Endothelial cell (in vitro differentiated cells): ENCODE measurements at regions not wholly inside any gene's neighbourhood (a gene's known extent, or its start where the extent isn't known, plus 50 kb on each side); places are given as distances from the start of the nearest gene placed in this dataset.

Experiments
- DNase-seq: peaks from one replicate; pipeline ENCODE4 v3.0.0; 2021; ENCODE audit warnings: low spot score
- H3K27ac Mint-ChIP-seq: one replicate; pipeline ENCODE4 v1.8.0; 2021; ENCODE audit warnings: mixed read lengths, inconsistent platforms; ENCODE audit not compliant: unreplicated experiment
- H3K27me3 Mint-ChIP-seq: one replicate; pipeline ENCODE4 v1.8.0; 2021; ENCODE audit warnings: mild to moderate bottlenecking, moderate library complexity, mixed read lengths, inconsistent platforms; ENCODE audit not compliant: unreplicated experiment
- H3K36me3 Mint-ChIP-seq: one replicate; pipeline ENCODE4 v1.8.0; 2021; ENCODE audit warnings: mild to moderate bottlenecking, low read depth, mixed read lengths, inconsistent platforms; ENCODE audit not compliant: unreplicated experiment
- H3K4me1 Mint-ChIP-seq: one replicate; pipeline ENCODE4 v1.8.0; 2021; ENCODE audit warnings: mild to moderate bottlenecking, mixed read lengths, inconsistent platforms; ENCODE audit not compliant: unreplicated experiment
- H3K4me3 Mint-ChIP-seq: one replicate; pipeline ENCODE4 v1.8.0; 2021; ENCODE audit warnings: mild to moderate bottlenecking, mixed read lengths, inconsistent platforms; ENCODE audit not compliant: unreplicated experiment
- H3K9me3 Mint-ChIP-seq: one replicate; pipeline ENCODE4 v1.8.0; 2021; ENCODE audit warnings: mixed read lengths, inconsistent platforms; ENCODE audit not compliant: unreplicated experiment
- TF ChIP-seq, protein P1 (sequence below): fragments of 200-600 bp; sonication (generic); IDR thresholded peaks from one replicate; pipeline ENCODE4 v1.5.0; 2021; ENCODE audit warnings: antibody characterized with exemption; ENCODE audit not compliant: unreplicated experiment

DNA sequence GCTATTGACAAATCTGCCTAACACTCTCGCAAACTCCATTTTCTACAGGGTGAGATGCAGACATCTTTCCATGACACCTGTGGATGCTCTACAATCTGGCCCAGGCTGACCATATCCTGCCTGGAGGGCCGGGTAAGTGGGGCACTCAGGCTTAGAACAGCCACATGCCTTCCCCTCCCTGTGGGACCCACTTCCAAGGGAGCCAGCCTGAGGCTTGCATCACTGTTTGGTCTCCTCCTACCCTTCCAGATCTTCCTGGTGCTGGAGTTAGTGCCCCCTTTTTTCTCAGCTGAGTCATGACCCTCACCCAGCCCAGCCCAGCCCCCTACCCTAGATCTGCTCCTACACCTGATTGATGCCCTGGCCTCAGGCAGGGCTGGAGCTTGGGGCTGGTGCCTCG lies 62.0 kb upstream of the KCNK12 start:
- no peaks in the 10 kb centered on the region for H3K9me3 Mint-ChIP-seq

DNA sequence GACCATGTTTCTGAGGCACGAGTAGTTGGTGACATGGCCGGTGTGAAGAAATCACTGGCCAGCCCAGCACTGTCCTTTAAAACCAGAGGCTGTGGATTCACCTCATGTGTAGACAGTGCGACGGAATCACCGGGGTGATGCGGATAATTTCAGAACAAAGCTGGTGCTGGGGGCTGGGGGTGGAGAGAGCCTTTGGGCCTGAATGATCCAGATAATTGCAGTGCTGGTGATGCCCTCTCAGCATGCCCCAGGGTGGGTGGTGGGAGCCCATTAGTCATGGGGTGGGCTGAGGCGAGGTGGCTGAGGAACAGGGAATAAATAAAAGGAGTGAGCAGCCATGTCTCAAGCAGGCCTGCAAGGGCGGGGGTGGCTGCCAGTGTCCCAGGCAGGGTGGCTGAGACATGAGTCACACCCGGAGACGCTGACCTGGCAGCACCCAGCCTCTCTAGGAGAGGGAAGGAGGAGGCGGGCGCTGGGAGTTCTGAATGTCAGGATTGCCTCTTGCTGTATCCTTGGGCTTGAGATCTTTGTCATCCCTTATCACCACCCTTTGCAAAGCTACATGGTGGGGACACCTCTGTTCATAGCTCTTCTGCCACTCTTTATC lies 61.1 kb upstream of the KCNK12 start:
- Mint-ChIP-seq H3K4me1 (peaks cover 4% of the 10 kb centered on the region), H3K9me3 (no peaks in the 10 kb centered on the region), H3K27ac (no peak overlapping the region), H3K4me3 (no peak overlapping the region), H3K36me3 (no peaks in the 10 kb centered on the region), H3K27me3 (peaks cover 8% of the 10 kb centered on the region)
- DNase-seq, result no peak
- TF ChIP-seq, protein P1, sequence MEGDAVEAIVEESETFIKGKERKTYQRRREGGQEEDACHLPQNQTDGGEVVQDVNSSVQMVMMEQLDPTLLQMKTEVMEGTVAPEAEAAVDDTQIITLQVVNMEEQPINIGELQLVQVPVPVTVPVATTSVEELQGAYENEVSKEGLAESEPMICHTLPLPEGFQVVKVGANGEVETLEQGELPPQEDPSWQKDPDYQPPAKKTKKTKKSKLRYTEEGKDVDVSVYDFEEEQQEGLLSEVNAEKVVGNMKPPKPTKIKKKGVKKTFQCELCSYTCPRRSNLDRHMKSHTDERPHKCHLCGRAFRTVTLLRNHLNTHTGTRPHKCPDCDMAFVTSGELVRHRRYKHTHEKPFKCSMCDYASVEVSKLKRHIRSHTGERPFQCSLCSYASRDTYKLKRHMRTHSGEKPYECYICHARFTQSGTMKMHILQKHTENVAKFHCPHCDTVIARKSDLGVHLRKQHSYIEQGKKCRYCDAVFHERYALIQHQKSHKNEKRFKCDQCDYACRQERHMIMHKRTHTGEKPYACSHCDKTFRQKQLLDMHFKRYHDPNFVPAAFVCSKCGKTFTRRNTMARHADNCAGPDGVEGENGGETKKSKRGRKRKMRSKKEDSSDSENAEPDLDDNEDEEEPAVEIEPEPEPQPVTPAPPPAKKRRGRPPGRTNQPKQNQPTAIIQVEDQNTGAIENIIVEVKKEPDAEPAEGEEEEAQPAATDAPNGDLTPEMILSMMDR, result no peak

More for the DNA sequence above, 62.0 kb upstream of the KCNK12 start:
- H3K4me3 Mint-ChIP-seq, result no peak overlapping the region
- no peaks in the 10 kb centered on the region for H3K36me3 Mint-ChIP-seq
- H3K4me1 Mint-ChIP-seq, result peaks cover 4% of the 10 kb centered on the region
- peaks cover 6% of the 10 kb centered on the region for H3K27me3 Mint-ChIP-seq
- no peak for DNase-seq
- TF ChIP-seq, protein P1, result no peak
- H3K27ac Mint-ChIP-seq, result no peak overlapping the region

DNA sequence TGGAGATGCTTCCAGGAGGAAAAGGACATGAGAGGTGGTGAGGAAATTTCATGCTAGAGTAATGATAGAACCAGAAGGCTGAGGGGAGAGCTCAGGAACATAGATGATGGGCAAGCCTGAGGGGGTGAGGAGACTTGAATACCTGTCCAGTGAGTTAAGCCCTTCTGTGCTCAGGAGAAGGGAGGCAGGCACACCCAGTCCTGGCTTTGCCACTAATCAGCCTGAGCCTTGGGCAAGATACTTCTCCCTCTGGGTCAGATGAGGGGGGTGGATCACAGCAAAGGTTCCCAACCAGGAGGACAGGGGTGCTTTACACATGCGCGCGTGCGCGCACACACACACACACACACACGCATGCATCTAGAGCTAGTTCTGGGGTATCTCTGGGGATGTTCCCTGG lies 60.5 kb upstream of the KCNK12 start:
- H3K4me1 Mint-ChIP-seq, result peaks cover 4% of the 10 kb centered on the region
- H3K4me3 Mint-ChIP-seq, result no peak overlapping the region
- DNase-seq, result no peak
- TF ChIP-seq, protein P1, result no peak
- no peak overlapping the region for H3K27ac Mint-ChIP-seq
- H3K27me3 Mint-ChIP-seq, result peaks cover 10% of the 10 kb centered on the region
- no peaks in the 10 kb centered on the region for H3K36me3 Mint-ChIP-seq
- H3K9me3 Mint-ChIP-seq, result no peaks in the 10 kb centered on the region

DNA sequence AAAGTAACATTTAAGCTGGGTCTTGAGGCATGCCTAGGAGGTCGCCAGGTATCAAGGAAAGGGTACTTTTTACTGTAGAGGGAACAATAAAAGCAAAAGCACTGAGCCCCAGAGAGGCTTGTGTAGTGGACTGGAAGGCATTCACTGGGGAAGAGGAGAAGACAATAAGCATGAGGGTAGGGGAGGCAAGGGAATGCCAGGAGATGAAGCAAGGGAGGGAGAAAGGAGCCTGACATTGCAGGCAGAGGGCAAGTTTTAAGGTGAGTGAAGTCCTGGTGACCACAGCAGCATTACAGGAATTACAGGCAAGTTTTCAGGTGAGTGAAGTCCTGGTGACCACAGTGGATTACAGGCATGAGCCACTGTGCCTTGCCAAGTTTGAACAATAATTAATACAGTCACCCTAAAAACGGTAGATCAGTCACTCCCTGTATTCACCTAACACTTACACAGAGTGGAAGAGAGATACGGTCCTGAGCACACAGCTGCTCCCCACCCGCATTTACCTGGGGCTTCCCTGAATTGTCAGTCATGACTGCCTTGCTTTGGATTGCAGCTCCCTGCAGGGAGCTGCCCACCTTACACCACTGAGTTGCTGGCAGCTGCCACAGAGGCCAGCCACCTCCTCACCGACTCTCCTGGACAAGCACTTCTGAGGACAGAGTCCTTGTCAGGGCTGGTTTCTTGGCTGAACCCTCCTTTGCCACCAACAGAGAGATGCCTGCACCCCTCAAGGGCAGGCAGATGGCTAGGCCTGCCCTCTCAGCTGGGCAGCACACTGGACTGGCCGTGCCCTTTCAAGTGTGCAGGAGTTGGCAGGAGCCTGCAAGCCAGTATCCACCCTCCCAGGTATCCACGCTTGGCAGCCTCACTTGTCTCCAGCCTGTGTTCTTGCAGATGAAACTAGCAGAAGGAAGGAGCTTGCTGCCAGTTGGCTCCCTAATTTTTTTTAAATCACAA lies 59.0 kb upstream of the KCNK12 start:
- Mint-ChIP-seq H3K27me3 (peaks cover 10% of the 10 kb centered on the region), H3K27ac (no peak overlapping the region), H3K36me3 (no peaks in the 10 kb centered on the region), H3K4me1 (peaks cover under 1% of the 10 kb centered on the region), H3K9me3 (no peaks in the 10 kb centered on the region), H3K4me3 (no peak overlapping the region)
- no peak for DNase-seq
- TF ChIP-seq, protein P1, result no peak

DNA sequence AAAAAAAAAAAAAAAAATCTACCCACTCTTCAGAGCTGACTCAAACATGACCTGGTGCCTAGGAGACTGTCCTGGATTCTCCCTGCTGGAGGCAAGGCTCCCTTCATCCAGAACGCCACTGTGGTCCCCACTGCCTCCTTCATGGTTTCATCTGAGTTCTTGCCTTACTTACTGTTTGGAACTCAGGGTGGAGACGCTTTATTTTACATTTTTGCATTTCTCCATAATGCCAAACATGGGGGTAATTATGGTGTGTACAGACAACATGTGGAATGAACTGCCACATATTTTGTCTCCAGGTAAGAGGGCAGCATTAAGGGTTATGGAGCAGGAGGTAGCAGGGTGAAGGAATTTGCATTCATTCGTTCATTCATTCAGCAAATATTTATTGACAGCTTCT lies 58.1 kb upstream of the KCNK12 start:
- H3K4me1 Mint-ChIP-seq, result no peaks in the 10 kb centered on the region
- peaks cover 10% of the 10 kb centered on the region for H3K27me3 Mint-ChIP-seq
- no peak overlapping the region for H3K27ac Mint-ChIP-seq
- H3K9me3 Mint-ChIP-seq, result no peaks in the 10 kb centered on the region
- no peak for DNase-seq
- TF ChIP-seq, protein P1, result no peak
- no peak overlapping the region for H3K4me3 Mint-ChIP-seq
- no peaks in the 10 kb centered on the region for H3K36me3 Mint-ChIP-seq
